ENCODE measurements at regions not wholly inside any gene's neighbourhood (a gene's known extent, or its start where the extent isn't known, plus 50 kb on each side); places are given as distances from the start of the nearest gene placed in this dataset.
A peak's percentile ranks its signal among the peaks of the same experiment; 100 is the strongest.

- no peaks in the 10 kb centered on the region for H3K9me3 Mint-ChIP-seq
- H3K27me3 Mint-ChIP-seq = peaks cover 18% of the 10 kb centered on the region
- H3K4me1 Mint-ChIP-seq (ENCODE audit: low read depth) = peaks cover 49% of the 10 kb centered on the region
- no peaks in the 10 kb centered on the region for H3K36me3 Mint-ChIP-seq (ENCODE audit: low read depth)
- H3K27ac Mint-ChIP-seq = no peak overlapping the region
- no peak overlapping the region for H3K4me3 Mint-ChIP-seq
- DNase-seq = no peak
Observed at GRCh38 chr20:50335866-50336265, 145.2 kb downstream of the CEBPB start.

GRCh38 chr20:50336661-50337060 is 146.0 kb downstream of the CEBPB start:
- H3K27me3 Mint-ChIP-seq = peaks cover 14% of the 10 kb centered on the region
- peaks cover 53% of the 10 kb centered on the region for H3K4me1 Mint-ChIP-seq (ENCODE audit: low read depth)
- no peak for DNase-seq
- H3K36me3 Mint-ChIP-seq (ENCODE audit: low read depth) = no peaks in the 10 kb centered on the region
- no peaks in the 10 kb centered on the region for H3K9me3 Mint-ChIP-seq
- no peak overlapping the region for H3K4me3 Mint-ChIP-seq
- no peak overlapping the region for H3K27ac Mint-ChIP-seq

- H3K4me1 Mint-ChIP-seq (ENCODE audit: low read depth) = peaks cover 56% of the 10 kb centered on the region
- H3K27ac Mint-ChIP-seq = peak overlapping the region; percentile 99
- H3K36me3 Mint-ChIP-seq (ENCODE audit: low read depth) = no peaks in the 10 kb centered on the region
- H3K4me3 Mint-ChIP-seq = peak overlapping the region; percentile 70
- no peaks in the 10 kb centered on the region for H3K9me3 Mint-ChIP-seq
- H3K27me3 Mint-ChIP-seq = peaks cover 7% of the 10 kb centered on the region
- DNase-seq = no peak
Observed at GRCh38 chr20:50337521-50338466, 147.2 kb downstream of the CEBPB start.

GRCh38 chr20:50338479-50339391 is 148.1 kb downstream of the CEBPB start:
- Mint-ChIP-seq H3K4me3 (peak overlapping the region; percentile 70), H3K27ac (peak overlapping the region; percentile 99), H3K4me1 (ENCODE audit: low read depth) (peaks cover 64% of the 10 kb centered on the region), H3K27me3 (no peaks in the 10 kb centered on the region), H3K9me3 (no peaks in the 10 kb centered on the region), H3K36me3 (ENCODE audit: low read depth) (no peaks in the 10 kb centered on the region)
- peak; percentile 77 for DNase-seq

GRCh38 chr20:50339466-50339901 is 148.9 kb downstream of the CEBPB start:
- H3K27ac Mint-ChIP-seq = peak overlapping the region; percentile 99
- no peak for DNase-seq
- no peaks in the 10 kb centered on the region for H3K36me3 Mint-ChIP-seq (ENCODE audit: low read depth)
- H3K27me3 Mint-ChIP-seq = no peaks in the 10 kb centered on the region
- peak overlapping the region; percentile 70 for H3K4me3 Mint-ChIP-seq
- peaks cover 67% of the 10 kb centered on the region for H3K4me1 Mint-ChIP-seq (ENCODE audit: low read depth)
- H3K9me3 Mint-ChIP-seq = no peaks in the 10 kb centered on the region

- Mint-ChIP-seq H3K9me3 (no peaks in the 10 kb centered on the region), H3K27me3 (no peaks in the 10 kb centered on the region), H3K4me1 (ENCODE audit: low read depth) (peaks cover 66% of the 10 kb centered on the region), H3K4me3 (no peak overlapping the region), H3K36me3 (ENCODE audit: low read depth) (no peaks in the 10 kb centered on the region), H3K27ac (peak overlapping the region; percentile 99)
- DNase-seq = no peak
Observed at GRCh38 chr20:50340541-50340940, 149.9 kb downstream of the CEBPB start.

- peaks cover 68% of the 10 kb centered on the region for H3K4me1 Mint-ChIP-seq (ENCODE audit: low read depth)
Observed at GRCh38 chr20:50341050-50341449, 150.4 kb downstream of the CEBPB start.

GRCh38 chr20:50341880-50342637 is 151.4 kb downstream of the CEBPB start:
- no peaks in the 10 kb centered on the region for H3K9me3 Mint-ChIP-seq
- no peak overlapping the region for H3K4me3 Mint-ChIP-seq
- no peak for DNase-seq
- no peaks in the 10 kb centered on the region for H3K36me3 Mint-ChIP-seq (ENCODE audit: low read depth)
- H3K27ac Mint-ChIP-seq = no peak overlapping the region
- H3K27me3 Mint-ChIP-seq = no peaks in the 10 kb centered on the region
- peaks cover 69% of the 10 kb centered on the region for H3K4me1 Mint-ChIP-seq (ENCODE audit: low read depth)

More at GRCh38 chr20:50341050-50341449, 150.4 kb downstream of the CEBPB start:
- Mint-ChIP-seq H3K9me3 (no peaks in the 10 kb centered on the region), H3K36me3 (ENCODE audit: low read depth) (no peaks in the 10 kb centered on the region), H3K27ac (no peak overlapping the region), H3K4me3 (no peak overlapping the region), H3K27me3 (no peaks in the 10 kb centered on the region)
- DNase-seq = no peak

- Mint-ChIP-seq H3K4me1 (ENCODE audit: low read depth) (peaks cover 70% of the 10 kb centered on the region), H3K4me3 (no peak overlapping the region), H3K36me3 (ENCODE audit: low read depth) (no peaks in the 10 kb centered on the region), H3K9me3 (no peaks in the 10 kb centered on the region), H3K27me3 (no peaks in the 10 kb centered on the region), H3K27ac (no peak overlapping the region)
- no peak for DNase-seq
Observed at GRCh38 chr20:50342638-50343102, 152.0 kb downstream of the CEBPB start.

- H3K27me3 Mint-ChIP-seq = no peaks in the 10 kb centered on the region
- H3K9me3 Mint-ChIP-seq = no peaks in the 10 kb centered on the region
- no peak overlapping the region for H3K4me3 Mint-ChIP-seq
- no peak for DNase-seq
- H3K36me3 Mint-ChIP-seq (ENCODE audit: low read depth) = no peaks in the 10 kb centered on the region
- no peak overlapping the region for H3K27ac Mint-ChIP-seq
- H3K4me1 Mint-ChIP-seq (ENCODE audit: low read depth) = peaks cover 70% of the 10 kb centered on the region
Observed at GRCh38 chr20:50343125-50343489, 152.5 kb downstream of the CEBPB start.

GRCh38 chr20:50343490-50344179 is 153.0 kb downstream of the CEBPB start:
- H3K4me3 Mint-ChIP-seq = no peak overlapping the region
- no peaks in the 10 kb centered on the region for H3K27me3 Mint-ChIP-seq
- H3K9me3 Mint-ChIP-seq = no peaks in the 10 kb centered on the region
- H3K4me1 Mint-ChIP-seq (ENCODE audit: low read depth) = peaks cover 68% of the 10 kb centered on the region
- no peak for DNase-seq
- no peaks in the 10 kb centered on the region for H3K36me3 Mint-ChIP-seq (ENCODE audit: low read depth)
- no peak overlapping the region for H3K27ac Mint-ChIP-seq

GRCh38 chr20:50344232-50345071 is 153.8 kb downstream of the CEBPB start:
- no peak for DNase-seq
- Mint-ChIP-seq H3K9me3 (no peaks in the 10 kb centered on the region), H3K27me3 (no peaks in the 10 kb centered on the region), H3K4me3 (no peak overlapping the region), H3K27ac (no peak overlapping the region), H3K36me3 (ENCODE audit: low read depth) (peaks cover 2% of the 10 kb centered on the region), H3K4me1 (ENCODE audit: low read depth) (peaks cover 67% of the 10 kb centered on the region)
